MM.1S (cell line): ENCODE measurements at regions not wholly inside any gene's neighbourhood (a gene's known extent, or its start where the extent isn't known, plus 50 kb on each side); places are given as distances from the start of the nearest gene placed in this dataset.

Experiments
- DNase-seq: peaks from one replicate; pipeline ENCODE4 v3.0.0-alpha.2; 2015
- H2AFZ ChIP-seq: fragments of 300-600 bp; sonication (generic); 2 replicates; pipeline ENCODE4 v1.6.0; 2016; ENCODE audit warnings: antibody characterized with exemption, low read length
- H3F3A ChIP-seq: fragments of 300-600 bp; sonication (generic); 2 replicates; pipeline ENCODE4 v1.6.1; 2016; ENCODE audit warnings: mild to moderate bottlenecking, antibody characterized with exemption, low read length, moderate library complexity, mixed read lengths; ENCODE audit not compliant: insufficient read depth
- H3K27ac ChIP-seq: fragments of 300-600 bp; sonication (generic); 2 replicates; pipeline ENCODE4 v1.5.1; 2016; ENCODE audit warnings: mild to moderate bottlenecking, low read length
- H3K27me3 ChIP-seq: fragments of 300-600 bp; sonication (generic); replicated peaks from 2 replicates; pipeline ENCODE4 v1.6.0; 2016; ENCODE audit warnings: low read length; ENCODE audit not compliant: insufficient read depth
- H3K36me3 ChIP-seq: fragments of 300-600 bp; sonication (generic); replicated peaks from 2 replicates; pipeline ENCODE4 v1.6.1; 2016; ENCODE audit warnings: mild to moderate bottlenecking, low read length, mixed read lengths; ENCODE audit not compliant: insufficient read depth
- H3K4me1 ChIP-seq: fragments of 300-600 bp; sonication (generic); 2 replicates; pipeline ENCODE4 v1.6.1; 2016; ENCODE audit warnings: low read length, mixed read lengths
- H3K4me2 ChIP-seq: fragments of 300-600 bp; sonication (generic); 2 replicates; pipeline ENCODE4 v1.6.0; 2016; ENCODE audit warnings: low read depth, low read length
- H3K4me3 ChIP-seq: fragments of 300-600 bp; sonication (generic); 2 replicates; pipeline ENCODE4 v1.5.1; 2016; ENCODE audit warnings: low read length, mixed read lengths
- H3K79me2 ChIP-seq: fragments of 300-600 bp; sonication (generic); 2 replicates; pipeline ENCODE4 v1.6.1; 2016; ENCODE audit warnings: mixed run types, low read length, mixed read lengths
- H3K9ac ChIP-seq: fragments of 300-600 bp; sonication (generic); 2 replicates; pipeline ENCODE4 v1.6.1; 2016; ENCODE audit warnings: low read length, mixed read lengths
- H3K9me2 ChIP-seq: fragments of 300-600 bp; sonication (generic); replicated peaks from 2 replicates; pipeline ENCODE4 v1.6.1; 2016; ENCODE audit warnings: mild to moderate bottlenecking, low read length, mixed read lengths; ENCODE audit not compliant: insufficient read depth
- H3K9me3 ChIP-seq: fragments of 300-600 bp; sonication (generic); replicated peaks from 2 replicates; pipeline ENCODE4 v1.6.1; 2016; ENCODE audit warnings: mild to moderate bottlenecking, low read length, mixed read lengths; ENCODE audit not compliant: insufficient read depth
- H4K20me1 ChIP-seq: fragments of 300-600 bp; sonication (generic); 2 replicates; pipeline ENCODE4 v1.6.1; 2016; ENCODE audit warnings: mild to moderate bottlenecking, low read length, moderate library complexity, mixed read lengths; ENCODE audit not compliant: insufficient read depth
- EZH2 ChIP-seq: fragments of 300-600 bp; sonication (generic); optimal IDR thresholded peaks from 2 replicates; pipeline ENCODE3; 2017; ENCODE audit warnings: low read depth, mild to moderate bottlenecking, antibody characterized with exemption, low read length, mixed read lengths
- EZH2phosphoT487 ChIP-seq: fragments of 300-600 bp; sonication (generic); IDR thresholded peaks from 2 replicates; pipeline ENCODE4 v1.6.1; 2018; ENCODE audit warnings: antibody characterized with exemption, low read length
- TF ChIP-seq, protein P1 (sequence below): fragments of 300-600 bp; sonication (generic); IDR thresholded peaks from 2 replicates; pipeline ENCODE4 v1.5.1; 2016; ENCODE audit warnings: antibody characterized with exemption, low read length, mixed read lengths

- H3K27ac ChIP-seq, result no peak overlapping the region
- no peaks in the 10 kb centered on the region for H3K9me2 ChIP-seq
- no peaks in the 10 kb centered on the region for H3K36me3 ChIP-seq
- no peaks in the 10 kb centered on the region for H3K79me2 ChIP-seq
- TF ChIP-seq EZH2phosphoT487 (no peak), EZH2 (no peak)
- TF ChIP-seq, protein P1, sequence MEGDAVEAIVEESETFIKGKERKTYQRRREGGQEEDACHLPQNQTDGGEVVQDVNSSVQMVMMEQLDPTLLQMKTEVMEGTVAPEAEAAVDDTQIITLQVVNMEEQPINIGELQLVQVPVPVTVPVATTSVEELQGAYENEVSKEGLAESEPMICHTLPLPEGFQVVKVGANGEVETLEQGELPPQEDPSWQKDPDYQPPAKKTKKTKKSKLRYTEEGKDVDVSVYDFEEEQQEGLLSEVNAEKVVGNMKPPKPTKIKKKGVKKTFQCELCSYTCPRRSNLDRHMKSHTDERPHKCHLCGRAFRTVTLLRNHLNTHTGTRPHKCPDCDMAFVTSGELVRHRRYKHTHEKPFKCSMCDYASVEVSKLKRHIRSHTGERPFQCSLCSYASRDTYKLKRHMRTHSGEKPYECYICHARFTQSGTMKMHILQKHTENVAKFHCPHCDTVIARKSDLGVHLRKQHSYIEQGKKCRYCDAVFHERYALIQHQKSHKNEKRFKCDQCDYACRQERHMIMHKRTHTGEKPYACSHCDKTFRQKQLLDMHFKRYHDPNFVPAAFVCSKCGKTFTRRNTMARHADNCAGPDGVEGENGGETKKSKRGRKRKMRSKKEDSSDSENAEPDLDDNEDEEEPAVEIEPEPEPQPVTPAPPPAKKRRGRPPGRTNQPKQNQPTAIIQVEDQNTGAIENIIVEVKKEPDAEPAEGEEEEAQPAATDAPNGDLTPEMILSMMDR, result no peak
- H3K4me3 ChIP-seq, result no peak overlapping the region
- H3K27me3 ChIP-seq, result no peaks in the 10 kb centered on the region
- no peak overlapping the region for H3K9ac ChIP-seq
- no peaks in the 10 kb centered on the region for H3K4me1 ChIP-seq
- H3K4me2 ChIP-seq, result no peak overlapping the region
- DNase-seq, result no peak
- H3F3A ChIP-seq, result no peaks in the 10 kb centered on the region
- H4K20me1 ChIP-seq, result no peaks in the 10 kb centered on the region
- H2AFZ ChIP-seq, result no peak overlapping the region
- H3K9me3 ChIP-seq, result no peaks in the 10 kb centered on the region
Measured at GRCh38 chr15:87080547-87080946, 1000.9 kb downstream of the AGBL1 start.
